ENCODE measurements at regions not wholly inside any gene's neighbourhood (a gene's known extent, or its start where the extent isn't known, plus 50 kb on each side); places are given as distances from the start of the nearest gene placed in this dataset.

GRCh38 chr11:105399511-105399910 lies 210.4 kb upstream of the GRIA4 start:
- intact Hi-C loops (cut with DNase I): no loop called here
- Histone ChIP-seq H3K27me3 (no peaks in the 10 kb centered on the region), H3K36me3 (replicated peaks in 1 of 2) (no peaks in the 10 kb centered on the region), H3K4me1 (replicated peaks in 1 of 2) (no peaks in the 10 kb centered on the region), H3K4me3 (no peak overlapping the region), H3K9me3 (replicated peaks in 1 of 3) (peaks cover 0 to 5% (median 0%) of the 10 kb centered on the region in 3 donors), H3K27ac (no peak overlapping the region)
- WGBS, 4 donors: 43 to 56% (median 46%) methylated on average over 6 of the region's 6 CpGs
- no peak for DNase-seq
- TF ChIP-seq, protein P1, sequence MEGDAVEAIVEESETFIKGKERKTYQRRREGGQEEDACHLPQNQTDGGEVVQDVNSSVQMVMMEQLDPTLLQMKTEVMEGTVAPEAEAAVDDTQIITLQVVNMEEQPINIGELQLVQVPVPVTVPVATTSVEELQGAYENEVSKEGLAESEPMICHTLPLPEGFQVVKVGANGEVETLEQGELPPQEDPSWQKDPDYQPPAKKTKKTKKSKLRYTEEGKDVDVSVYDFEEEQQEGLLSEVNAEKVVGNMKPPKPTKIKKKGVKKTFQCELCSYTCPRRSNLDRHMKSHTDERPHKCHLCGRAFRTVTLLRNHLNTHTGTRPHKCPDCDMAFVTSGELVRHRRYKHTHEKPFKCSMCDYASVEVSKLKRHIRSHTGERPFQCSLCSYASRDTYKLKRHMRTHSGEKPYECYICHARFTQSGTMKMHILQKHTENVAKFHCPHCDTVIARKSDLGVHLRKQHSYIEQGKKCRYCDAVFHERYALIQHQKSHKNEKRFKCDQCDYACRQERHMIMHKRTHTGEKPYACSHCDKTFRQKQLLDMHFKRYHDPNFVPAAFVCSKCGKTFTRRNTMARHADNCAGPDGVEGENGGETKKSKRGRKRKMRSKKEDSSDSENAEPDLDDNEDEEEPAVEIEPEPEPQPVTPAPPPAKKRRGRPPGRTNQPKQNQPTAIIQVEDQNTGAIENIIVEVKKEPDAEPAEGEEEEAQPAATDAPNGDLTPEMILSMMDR (IDR thresholded peaks at IDR 0.05): no peak
- no peak for TF ChIP-seq POLR2A (IDR thresholded peaks at IDR 0.05)

- Histone ChIP-seq H3K4me3 (no peak overlapping the region), H3K36me3 (replicated peaks in 1 of 2) (no peaks in the 10 kb centered on the region), H3K27me3 (no peaks in the 10 kb centered on the region), H3K9me3 (replicated peaks in 1 of 3) (peaks cover 0 to 7% (median 0%) of the 10 kb centered on the region in 3 donors), H3K27ac (no peak overlapping the region), H3K4me1 (replicated peaks in 1 of 2) (no peaks in the 10 kb centered on the region)
- TF ChIP-seq, protein P1 (IDR thresholded peaks at IDR 0.05): no peak
- no peak for TF ChIP-seq POLR2A (IDR thresholded peaks at IDR 0.05)
- intact Hi-C loops (cut with DNase I): no loop called here
- DNase-seq: no peak
These were observed 211.2 kb upstream of the GRIA4 start for GRCh38 chr11:105398636-105399035.

- no peak for TF ChIP-seq POLR2A (IDR thresholded peaks at IDR 0.05)
- TF ChIP-seq, protein P1 (IDR thresholded peaks at IDR 0.05): no peak
- no peak overlapping the region for H3K27ac ChIP-seq
- intact Hi-C loops (cut with DNase I): no loop called here
- H3K4me3 ChIP-seq: no peak overlapping the region
- 26 to 57% (median 42%) methylated on average over 2 of the region's 2 CpGs for WGBS, 4 donors
- H3K9me3 ChIP-seq (replicated peaks in 1 of 3): peaks cover 0 to 7% (median 0%) of the 10 kb centered on the region in 3 donors
- no peak for DNase-seq
- H3K4me1 ChIP-seq (replicated peaks in 1 of 2): no peaks in the 10 kb centered on the region
- no peaks in the 10 kb centered on the region for H3K27me3 ChIP-seq
- no peaks in the 10 kb centered on the region for H3K36me3 ChIP-seq (replicated peaks in 1 of 2)
These were observed 216.5 kb upstream of the GRIA4 start for GRCh38 chr11:105393326-105393725.

DNA sequence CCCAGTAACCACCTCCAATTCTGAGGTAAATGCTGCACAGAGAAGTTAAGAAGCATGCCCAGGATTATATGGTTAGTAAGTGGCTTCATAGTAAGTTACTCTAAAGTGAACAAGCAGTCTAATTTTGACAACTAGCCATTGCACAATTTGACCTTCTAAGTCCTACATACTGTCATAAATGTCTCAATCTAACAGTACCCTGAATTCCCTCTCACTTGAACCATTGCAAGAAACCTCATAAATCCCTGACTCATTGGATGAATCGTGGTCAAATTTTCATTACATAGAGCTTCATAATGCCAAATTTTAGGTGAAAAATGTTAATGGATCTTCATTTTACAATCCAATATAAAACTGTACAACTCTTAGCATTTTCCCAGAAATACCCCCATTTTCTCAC lies 217.3 kb upstream of the GRIA4 start:
- no peaks in the 10 kb centered on the region for H3K36me3 ChIP-seq (replicated peaks in 1 of 2)
- TF ChIP-seq, protein P1 (IDR thresholded peaks at IDR 0.05): no peak
- no peak for TF ChIP-seq POLR2A (IDR thresholded peaks at IDR 0.05)
- no peaks in the 10 kb centered on the region for H3K4me1 ChIP-seq (replicated peaks in 1 of 2)
- 73 to 94% (median 77%) methylated on average over 1 of the region's 1 CpG for WGBS, 4 donors
- intact Hi-C loops (cut with DNase I): no loop called here
- no peak overlapping the region for H3K4me3 ChIP-seq
- H3K9me3 ChIP-seq (replicated peaks in 1 of 3): peaks cover 0 to 7% (median 0%) of the 10 kb centered on the region in 3 donors
- no peak for DNase-seq
- H3K27ac ChIP-seq: no peak overlapping the region
- H3K27me3 ChIP-seq: no peaks in the 10 kb centered on the region
